Liver (tissue), 8 donors: ENCODE measurements at regions not wholly inside any gene's neighbourhood (a gene's known extent, or its start where the extent isn't known, plus 50 kb on each side); places are given as distances from the start of the nearest gene placed in this dataset.

Experiments
- DNase-seq: peaks from one replicate; pipeline ENCODE4 v3.0.0-alpha.2; 2017; ENCODE audit warnings: low spot score
- H3K27ac ChIP-seq, 2 donors: one replicate each; pipeline ENCODE4 v1.7.0; 2013; ENCODE audit warnings: inconsistent platforms in 2 of 2, low read length in 2 of 2, control low read depth in 1 of 2, low read depth in 1 of 2, mild to moderate bottlenecking in 1 of 2
- H3K27me3 ChIP-seq, 4 donors: one replicate each; pipeline versions ENCODE4 v1.6.1 to v1.7.0; 2013; ENCODE audit warnings: low read length in 3 of 4, inconsistent platforms in 1 of 4, mild to moderate bottlenecking in 1 of 4, moderate library complexity in 1 of 4; ENCODE audit not compliant: control insufficient read depth in 4 of 4, insufficient read depth in 4 of 4
- H3K36me3 ChIP-seq, 4 donors: one replicate each; pipeline versions ENCODE4 v1.6.1 to v1.7.0; 2013; ENCODE audit warnings: low read length in 3 of 4, mild to moderate bottlenecking in 3 of 4, low read depth in 1 of 4, moderate library complexity in 1 of 4; ENCODE audit not compliant: control insufficient read depth in 4 of 4, insufficient read depth in 3 of 4
- H3K4me1 ChIP-seq, 4 donors: one replicate each; pipeline versions ENCODE4 v1.6.1 to v1.7.0; 2013; ENCODE audit warnings: low read length in 3 of 4, mild to moderate bottlenecking in 3 of 4, moderate library complexity in 1 of 4; ENCODE audit not compliant: control insufficient read depth in 4 of 4, insufficient read depth in 4 of 4
- H3K4me3 ChIP-seq, 3 donors: one replicate each; pipeline versions ENCODE4 v1.6.1 to v1.7.0; 2013; ENCODE audit warnings: low read length in 3 of 3, control low read depth in 1 of 3, low read depth in 1 of 3, mild to moderate bottlenecking in 1 of 3
- H3K9ac ChIP-seq, 2 donors: one replicate each; pipeline ENCODE4 v1.7.0; 2013; ENCODE audit warnings: low read length in 2 of 2, mild to moderate bottlenecking in 2 of 2, moderate library complexity in 2 of 2, control low read depth in 1 of 2, low read depth in 1 of 2
- H3K9me3 ChIP-seq, 4 donors: one replicate each; pipeline versions ENCODE4 v1.6.1 to v1.7.0; 2013; ENCODE audit warnings: low read length in 3 of 4; ENCODE audit not compliant: control insufficient read depth in 4 of 4
- EGR1 ChIP-seq, 2 donors: IDR thresholded peaks; 2 replicates each; pipeline ENCODE4 v1.6.1; 2016 to 2018; ENCODE audit warnings: antibody characterized with exemption in 2 of 2, low read depth in 2 of 2
- FOXA1 ChIP-seq: IDR thresholded peaks from 2 replicates; pipeline ENCODE4 v1.6.1; 2016; ENCODE audit warnings: antibody characterized with exemption
- FOXA2 ChIP-seq: IDR thresholded peaks from 2 replicates; pipeline ENCODE4 v1.6.1; 2016; ENCODE audit warnings: antibody characterized with exemption
- HNF4G ChIP-seq: IDR thresholded peaks from 2 replicates; pipeline ENCODE4 v1.6.1; 2016; ENCODE audit warnings: antibody characterized with exemption
- RAD21 ChIP-seq, 2 donors: IDR thresholded peaks; 2 replicates each; pipeline ENCODE4 v1.6.1; 2016; ENCODE audit warnings: antibody characterized with exemption in 2 of 2, mild to moderate bottlenecking in 2 of 2
- SP1 ChIP-seq: IDR thresholded peaks from 2 replicates; pipeline ENCODE4 v1.6.1; 2018; ENCODE audit warnings: antibody characterized with exemption, mild to moderate bottlenecking
- YY1 ChIP-seq: IDR thresholded peaks from 2 replicates; pipeline ENCODE4 v1.6.1; 2016; ENCODE audit warnings: antibody characterized with exemption, mild to moderate bottlenecking
- WGBS: extraction: QIAGEN DNeasy Blood & Tissue Kit; methylation state at CpG from one replicate; pipeline ENCODE4 v1.1.7; 2013; 5-methylcytosine and 5-hydroxymethylcytosine counted together
- TF ChIP-seq, protein P1 (sequence below): IDR thresholded peaks from 2 replicates; pipeline ENCODE4 v1.6.1; 2016; ENCODE audit warnings: antibody characterized with exemption
- TF ChIP-seq, protein P2 (sequence below): IDR thresholded peaks from 2 replicates; pipeline ENCODE4 v1.6.1; 2016; ENCODE audit warnings: antibody characterized with exemption
- TF ChIP-seq, protein P3 (sequence below): fragments of 150-350 bp; IDR thresholded peaks from 2 replicates; pipeline ENCODE4 v1.5.1; 2017; ENCODE audit warnings: improper control_type of control experiment, low read depth, low read length; ENCODE audit not compliant: missing input control
- TF ChIP-seq, protein P4 (sequence below): IDR thresholded peaks from 2 replicates; pipeline ENCODE4 v1.6.1; 2016; ENCODE audit warnings: antibody characterized with exemption
- donor health status: healthy.
- donor health status: healthy.
- donor health status: healthy.
- donor health status: healthy.
- donor health status: healthy.

DNA sequence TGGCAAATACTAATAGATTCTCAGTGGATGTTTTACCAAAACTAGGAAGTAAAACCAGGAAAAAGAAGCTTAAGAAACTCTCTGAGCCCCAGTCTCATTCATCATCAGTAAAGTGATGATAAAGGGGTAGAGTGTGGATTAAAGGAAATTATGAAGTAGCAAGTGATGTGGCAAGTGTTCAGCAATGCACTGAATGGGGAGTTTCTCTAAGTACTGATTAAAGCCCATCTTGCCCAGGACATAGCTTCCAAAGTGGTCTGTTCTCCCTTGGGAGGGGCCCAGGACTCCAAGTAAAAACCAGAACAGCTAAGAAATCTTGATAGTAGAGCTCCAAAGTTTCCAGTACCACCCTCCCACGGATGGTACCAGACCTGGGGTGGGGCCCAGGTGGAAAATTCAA is 137.3 kb downstream of the WNT5A start (continued):
- TF ChIP-seq, protein P1, sequence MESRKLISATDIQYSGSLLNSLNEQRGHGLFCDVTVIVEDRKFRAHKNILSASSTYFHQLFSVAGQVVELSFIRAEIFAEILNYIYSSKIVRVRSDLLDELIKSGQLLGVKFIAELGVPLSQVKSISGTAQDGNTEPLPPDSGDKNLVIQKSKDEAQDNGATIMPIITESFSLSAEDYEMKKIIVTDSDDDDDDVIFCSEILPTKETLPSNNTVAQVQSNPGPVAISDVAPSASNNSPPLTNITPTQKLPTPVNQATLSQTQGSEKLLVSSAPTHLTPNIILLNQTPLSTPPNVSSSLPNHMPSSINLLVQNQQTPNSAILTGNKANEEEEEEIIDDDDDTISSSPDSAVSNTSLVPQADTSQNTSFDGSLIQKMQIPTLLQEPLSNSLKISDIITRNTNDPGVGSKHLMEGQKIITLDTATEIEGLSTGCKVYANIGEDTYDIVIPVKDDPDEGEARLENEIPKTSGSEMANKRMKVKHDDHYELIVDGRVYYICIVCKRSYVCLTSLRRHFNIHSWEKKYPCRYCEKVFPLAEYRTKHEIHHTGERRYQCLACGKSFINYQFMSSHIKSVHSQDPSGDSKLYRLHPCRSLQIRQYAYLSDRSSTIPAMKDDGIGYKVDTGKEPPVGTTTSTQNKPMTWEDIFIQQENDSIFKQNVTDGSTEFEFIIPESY = no peak
- TF ChIP-seq FOXA2 = no peak
- no peak for TF ChIP-seq HNF4G

DNA sequence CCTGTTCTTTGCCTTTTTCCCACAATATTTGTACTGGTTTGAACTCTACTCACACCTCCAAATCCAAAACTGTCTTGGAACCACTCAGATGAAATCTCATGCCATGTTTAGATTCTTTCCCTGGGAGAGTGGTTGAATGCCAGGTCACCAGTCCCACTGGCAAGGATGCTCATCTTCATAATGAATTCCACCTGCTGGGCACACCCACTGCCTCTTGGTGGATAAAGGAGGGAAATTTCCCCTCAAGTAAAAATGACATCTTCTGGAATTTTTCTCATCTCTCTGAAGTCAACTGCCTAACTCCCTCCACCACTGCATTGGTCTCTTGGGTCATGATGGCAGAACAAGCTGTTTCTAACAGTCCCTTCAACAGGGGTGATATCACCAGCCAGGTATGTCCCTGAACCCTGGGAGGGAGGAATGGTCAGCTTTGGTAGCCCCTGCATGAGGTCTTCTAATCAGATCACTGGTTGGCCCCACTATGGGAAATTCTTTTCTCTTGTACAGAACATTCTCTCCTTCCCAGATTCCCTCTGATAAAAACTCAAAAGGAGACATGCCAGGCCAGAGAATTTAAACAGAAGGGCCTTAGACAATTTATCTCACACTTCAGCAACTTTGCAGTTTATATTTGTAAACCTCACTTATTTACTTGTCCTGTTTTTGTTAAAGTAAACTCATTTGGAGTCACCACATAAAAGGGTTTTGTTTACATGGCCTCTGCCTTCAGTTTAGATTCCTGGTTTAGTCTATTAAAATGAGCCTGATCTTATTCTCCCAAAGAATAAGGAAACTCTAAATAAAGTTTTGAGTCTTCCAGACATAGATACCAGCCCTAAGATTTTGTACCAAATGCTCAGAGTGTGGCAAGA is 143.4 kb downstream of the WNT5A start:
- H3K4me3 ChIP-seq = no peak overlapping the region
- DNase-seq = no peak
- TF ChIP-seq, protein P2, sequence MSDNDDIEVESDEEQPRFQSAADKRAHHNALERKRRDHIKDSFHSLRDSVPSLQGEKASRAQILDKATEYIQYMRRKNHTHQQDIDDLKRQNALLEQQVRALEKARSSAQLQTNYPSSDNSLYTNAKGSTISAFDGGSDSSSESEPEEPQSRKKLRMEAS = no peak
- TF ChIP-seq, protein P1 = no peak
- H3K4me1 ChIP-seq = no peaks in the 10 kb centered on the region
- H3K9me3 ChIP-seq = no peaks in the 10 kb centered on the region
- H3K36me3 ChIP-seq = no peaks in the 10 kb centered on the region
- H3K27ac ChIP-seq = no peak overlapping the region
- H3K27me3 ChIP-seq = no peaks in the 10 kb centered on the region
- no peak overlapping the region for H3K9ac ChIP-seq

DNA sequence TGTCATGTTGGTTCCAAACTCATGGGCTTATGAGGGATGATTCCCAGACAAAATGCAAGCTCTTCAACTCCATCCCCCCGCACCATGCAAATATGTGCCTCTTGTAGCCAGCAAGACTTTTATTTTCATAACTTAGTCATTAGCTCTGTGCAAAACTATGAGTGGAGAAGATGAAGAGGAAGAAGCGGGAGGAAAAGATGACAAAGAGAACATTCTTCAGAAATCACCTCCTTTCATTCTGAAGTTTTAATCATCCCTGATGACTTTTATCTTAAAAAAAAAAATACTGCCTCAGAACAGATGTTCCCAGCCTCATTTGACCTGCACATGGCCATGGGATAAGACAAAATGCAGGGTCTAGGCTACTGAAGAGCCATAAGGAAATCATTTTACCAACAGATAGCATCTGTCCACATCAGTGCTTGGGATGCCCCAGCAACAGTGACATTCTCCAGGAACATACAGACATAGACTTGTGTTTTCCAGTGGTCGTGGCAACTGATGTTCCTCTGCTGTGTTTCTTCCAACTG is 145.5 kb downstream of the WNT5A start:
- 78% methylated on average over 3 of the region's 3 CpGs for WGBS
- Histone ChIP-seq H3K36me3 (no peaks in the 10 kb centered on the region), H3K4me3 (no peak overlapping the region), H3K4me1 (no peaks in the 10 kb centered on the region), H3K9ac (no peak overlapping the region), H3K27me3 (peaks cover 0 to 3% (median 0%) of the 10 kb centered on the region in 4 donors), H3K9me3 (no peaks in the 10 kb centered on the region), H3K27ac (no peak overlapping the region)
- TF ChIP-seq, protein P3, sequence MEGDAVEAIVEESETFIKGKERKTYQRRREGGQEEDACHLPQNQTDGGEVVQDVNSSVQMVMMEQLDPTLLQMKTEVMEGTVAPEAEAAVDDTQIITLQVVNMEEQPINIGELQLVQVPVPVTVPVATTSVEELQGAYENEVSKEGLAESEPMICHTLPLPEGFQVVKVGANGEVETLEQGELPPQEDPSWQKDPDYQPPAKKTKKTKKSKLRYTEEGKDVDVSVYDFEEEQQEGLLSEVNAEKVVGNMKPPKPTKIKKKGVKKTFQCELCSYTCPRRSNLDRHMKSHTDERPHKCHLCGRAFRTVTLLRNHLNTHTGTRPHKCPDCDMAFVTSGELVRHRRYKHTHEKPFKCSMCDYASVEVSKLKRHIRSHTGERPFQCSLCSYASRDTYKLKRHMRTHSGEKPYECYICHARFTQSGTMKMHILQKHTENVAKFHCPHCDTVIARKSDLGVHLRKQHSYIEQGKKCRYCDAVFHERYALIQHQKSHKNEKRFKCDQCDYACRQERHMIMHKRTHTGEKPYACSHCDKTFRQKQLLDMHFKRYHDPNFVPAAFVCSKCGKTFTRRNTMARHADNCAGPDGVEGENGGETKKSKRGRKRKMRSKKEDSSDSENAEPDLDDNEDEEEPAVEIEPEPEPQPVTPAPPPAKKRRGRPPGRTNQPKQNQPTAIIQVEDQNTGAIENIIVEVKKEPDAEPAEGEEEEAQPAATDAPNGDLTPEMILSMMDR = no peak
- TF ChIP-seq EGR1 (IDR thresholded peaks at IDR 0.05; ENCODE audit: low read depth in 2 of 2) (no peak), FOXA2 (no peak), FOXA1 (no peak), RAD21 (IDR thresholded peaks at IDR 0.05) (no peak), YY1 (no peak), HNF4G (no peak), SP1 (no peak)
- TF ChIP-seq, protein P4, sequence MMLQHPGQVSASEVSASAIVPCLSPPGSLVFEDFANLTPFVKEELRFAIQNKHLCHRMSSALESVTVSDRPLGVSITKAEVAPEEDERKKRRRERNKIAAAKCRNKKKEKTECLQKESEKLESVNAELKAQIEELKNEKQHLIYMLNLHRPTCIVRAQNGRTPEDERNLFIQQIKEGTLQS = no peak
- no peak for DNase-seq
